Mucosa of stomach (tissue), 1 donor: ENCODE measurements at regions not wholly inside any gene's neighbourhood (a gene's known extent, or its start where the extent isn't known, plus 50 kb on each side); places are given as distances from the start of the nearest gene placed in this dataset.

Source experiments
- H3K27me3 ChIP-seq: one replicate; pipeline ENCODE4 v1.7.0; 2013; ENCODE audit warnings: mild to moderate bottlenecking, low read length; ENCODE audit not compliant: control insufficient read depth, insufficient read depth
- H3K36me3 ChIP-seq: one replicate; pipeline ENCODE4 v1.7.0; 2013; ENCODE audit warnings: low read length; ENCODE audit not compliant: control insufficient read depth, insufficient read depth
- H3K4me1 ChIP-seq: one replicate; pipeline ENCODE4 v1.7.0; 2013; ENCODE audit warnings: mild to moderate bottlenecking, low read length; ENCODE audit not compliant: control insufficient read depth, insufficient read depth
- H3K4me3 ChIP-seq: one replicate; pipeline ENCODE4 v1.7.0; 2013; ENCODE audit warnings: low read length
- H3K9ac ChIP-seq: one replicate; pipeline ENCODE4 v1.7.0; 2013; ENCODE audit warnings: mild to moderate bottlenecking, low read length, moderate library complexity
- H3K9me3 ChIP-seq: one replicate; pipeline ENCODE4 v1.7.0; 2013; ENCODE audit warnings: mild to moderate bottlenecking, low read length, moderate library complexity; ENCODE audit not compliant: control insufficient read depth
- donor health status: Pancreatic carcinoma.

- peaks cover 18% of the 10 kb centered on the region for H3K27me3 ChIP-seq
- H3K4me1 ChIP-seq: peaks cover 6% of the 10 kb centered on the region
- no peaks in the 10 kb centered on the region for H3K36me3 ChIP-seq
- H3K9ac ChIP-seq: no peak overlapping the region
- H3K9me3 ChIP-seq: no peaks in the 10 kb centered on the region
- H3K4me3 ChIP-seq: no peak overlapping the region
Observed at GRCh38 chr3:24834442-24834841, 339.8 kb upstream of the THRB start.

- Histone ChIP-seq H3K4me3 (no peak overlapping the region), H3K9me3 (no peaks in the 10 kb centered on the region), H3K4me1 (no peaks in the 10 kb centered on the region), H3K27me3 (peaks cover 8% of the 10 kb centered on the region), H3K36me3 (no peaks in the 10 kb centered on the region), H3K9ac (no peak overlapping the region)
Observed at GRCh38 chr3:24835510-24835909, 340.9 kb upstream of the THRB start.

GRCh38 chr3:24837601-24838000, 343.0 kb upstream of the THRB start:
- no peaks in the 10 kb centered on the region for H3K27me3 ChIP-seq
- no peak overlapping the region for H3K4me3 ChIP-seq
- H3K36me3 ChIP-seq: no peaks in the 10 kb centered on the region
- H3K9me3 ChIP-seq: no peaks in the 10 kb centered on the region
- H3K4me1 ChIP-seq: no peaks in the 10 kb centered on the region
- H3K9ac ChIP-seq: no peak overlapping the region

GRCh38 chr3:24838533-24838932, 343.9 kb upstream of the THRB start:
- H3K4me3 ChIP-seq: no peak overlapping the region
- H3K36me3 ChIP-seq: no peaks in the 10 kb centered on the region
- no peak overlapping the region for H3K9ac ChIP-seq
- no peaks in the 10 kb centered on the region for H3K4me1 ChIP-seq
- H3K9me3 ChIP-seq: no peaks in the 10 kb centered on the region
- H3K27me3 ChIP-seq: no peaks in the 10 kb centered on the region

GRCh38 chr3:24843955-24844354, 349.3 kb upstream of the THRB start:
- Histone ChIP-seq H3K4me3 (no peak overlapping the region), H3K9ac (no peak overlapping the region), H3K4me1 (no peaks in the 10 kb centered on the region), H3K36me3 (no peaks in the 10 kb centered on the region), H3K9me3 (no peaks in the 10 kb centered on the region), H3K27me3 (no peaks in the 10 kb centered on the region)

- Histone ChIP-seq H3K4me1 (no peaks in the 10 kb centered on the region), H3K36me3 (no peaks in the 10 kb centered on the region), H3K9ac (no peak overlapping the region), H3K9me3 (no peaks in the 10 kb centered on the region), H3K4me3 (no peak overlapping the region), H3K27me3 (no peaks in the 10 kb centered on the region)
Observed at GRCh38 chr3:24845524-24846155, 351.0 kb upstream of the THRB start.

GRCh38 chr3:24846286-24846860, 351.7 kb upstream of the THRB start:
- Histone ChIP-seq H3K36me3 (no peaks in the 10 kb centered on the region), H3K9me3 (no peaks in the 10 kb centered on the region), H3K4me1 (no peaks in the 10 kb centered on the region), H3K9ac (no peak overlapping the region), H3K27me3 (no peaks in the 10 kb centered on the region), H3K4me3 (no peak overlapping the region)

GRCh38 chr3:24850245-24850644, 355.6 kb upstream of the THRB start:
- Histone ChIP-seq H3K9me3 (no peaks in the 10 kb centered on the region), H3K4me1 (no peaks in the 10 kb centered on the region), H3K4me3 (no peak overlapping the region), H3K27me3 (no peaks in the 10 kb centered on the region), H3K36me3 (no peaks in the 10 kb centered on the region), H3K9ac (no peak overlapping the region)

- no peaks in the 10 kb centered on the region for H3K36me3 ChIP-seq
- no peaks in the 10 kb centered on the region for H3K27me3 ChIP-seq
- no peak overlapping the region for H3K9ac ChIP-seq
- no peak overlapping the region for H3K4me3 ChIP-seq
- H3K9me3 ChIP-seq: no peaks in the 10 kb centered on the region
- no peaks in the 10 kb centered on the region for H3K4me1 ChIP-seq
Observed at GRCh38 chr3:24853685-24854490, 359.2 kb upstream of the THRB start.

- no peaks in the 10 kb centered on the region for H3K36me3 ChIP-seq
- no peaks in the 10 kb centered on the region for H3K9me3 ChIP-seq
- H3K9ac ChIP-seq: no peak overlapping the region
- H3K4me3 ChIP-seq: no peak overlapping the region
- no peaks in the 10 kb centered on the region for H3K4me1 ChIP-seq
- no peaks in the 10 kb centered on the region for H3K27me3 ChIP-seq
Observed at GRCh38 chr3:24854748-24855147, 360.1 kb upstream of the THRB start.

GRCh38 chr3:24857945-24858344, 363.3 kb upstream of the THRB start:
- Histone ChIP-seq H3K9ac (no peak overlapping the region), H3K4me1 (no peaks in the 10 kb centered on the region), H3K27me3 (no peaks in the 10 kb centered on the region), H3K36me3 (no peaks in the 10 kb centered on the region), H3K4me3 (no peak overlapping the region), H3K9me3 (no peaks in the 10 kb centered on the region)

GRCh38 chr3:24863215-24863614, 368.6 kb upstream of the THRB start:
- Histone ChIP-seq H3K36me3 (no peaks in the 10 kb centered on the region), H3K4me1 (no peaks in the 10 kb centered on the region), H3K9ac (no peak overlapping the region), H3K27me3 (no peaks in the 10 kb centered on the region), H3K4me3 (no peak overlapping the region), H3K9me3 (no peaks in the 10 kb centered on the region)
